AG09309 (cell line): ENCODE measurements at regions not wholly inside any gene's neighbourhood (a gene's known extent, or its start where the extent isn't known, plus 50 kb on each side); places are given as distances from the start of the nearest gene placed in this dataset.

Experiments used
- DNase-seq: peaks from one replicate; pipeline ENCODE4 v3.0.0-alpha.2; 2010; ENCODE audit warnings: low read depth
- H3K4me3 ChIP-seq: 2 replicates; pipeline ENCODE4 v1.5.1; 2011; ENCODE audit warnings: mild to moderate bottlenecking, low read depth, low read length, moderate library complexity; ENCODE audit not compliant: control insufficient read depth
- TF ChIP-seq, protein P1 (sequence below): IDR thresholded peaks from 2 replicates; pipeline ENCODE4 v1.5.1; 2011; ENCODE audit warnings: mild to moderate bottlenecking, low read depth, low read length, inconsistent platforms; ENCODE audit not compliant: insufficient read depth, control insufficient read depth; ENCODE audit errors: missing control alignments

DNA sequence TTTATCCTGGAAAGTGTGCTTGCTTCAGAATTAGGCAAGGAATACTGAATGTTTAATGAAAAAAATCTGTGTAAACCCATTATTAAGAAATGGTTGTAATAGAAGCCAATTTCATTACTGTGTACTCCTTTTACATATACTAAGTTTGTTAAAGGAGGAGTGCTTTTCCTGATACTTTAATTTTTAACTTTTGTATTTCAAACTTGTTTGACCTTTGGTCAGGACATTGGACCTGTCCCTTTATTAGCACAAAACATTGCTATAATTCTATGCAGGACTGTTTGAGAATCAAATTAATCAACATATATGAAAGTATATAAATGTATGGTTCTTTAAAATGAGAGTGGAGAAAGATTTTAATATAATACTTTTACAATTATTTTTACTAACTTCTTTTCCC is 659.6 kb downstream of the TMTC2 start:
- H3K4me3 ChIP-seq, result no peak overlapping the region
- TF ChIP-seq, protein P1, sequence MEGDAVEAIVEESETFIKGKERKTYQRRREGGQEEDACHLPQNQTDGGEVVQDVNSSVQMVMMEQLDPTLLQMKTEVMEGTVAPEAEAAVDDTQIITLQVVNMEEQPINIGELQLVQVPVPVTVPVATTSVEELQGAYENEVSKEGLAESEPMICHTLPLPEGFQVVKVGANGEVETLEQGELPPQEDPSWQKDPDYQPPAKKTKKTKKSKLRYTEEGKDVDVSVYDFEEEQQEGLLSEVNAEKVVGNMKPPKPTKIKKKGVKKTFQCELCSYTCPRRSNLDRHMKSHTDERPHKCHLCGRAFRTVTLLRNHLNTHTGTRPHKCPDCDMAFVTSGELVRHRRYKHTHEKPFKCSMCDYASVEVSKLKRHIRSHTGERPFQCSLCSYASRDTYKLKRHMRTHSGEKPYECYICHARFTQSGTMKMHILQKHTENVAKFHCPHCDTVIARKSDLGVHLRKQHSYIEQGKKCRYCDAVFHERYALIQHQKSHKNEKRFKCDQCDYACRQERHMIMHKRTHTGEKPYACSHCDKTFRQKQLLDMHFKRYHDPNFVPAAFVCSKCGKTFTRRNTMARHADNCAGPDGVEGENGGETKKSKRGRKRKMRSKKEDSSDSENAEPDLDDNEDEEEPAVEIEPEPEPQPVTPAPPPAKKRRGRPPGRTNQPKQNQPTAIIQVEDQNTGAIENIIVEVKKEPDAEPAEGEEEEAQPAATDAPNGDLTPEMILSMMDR, result no peak
- no peak for DNase-seq

DNA sequence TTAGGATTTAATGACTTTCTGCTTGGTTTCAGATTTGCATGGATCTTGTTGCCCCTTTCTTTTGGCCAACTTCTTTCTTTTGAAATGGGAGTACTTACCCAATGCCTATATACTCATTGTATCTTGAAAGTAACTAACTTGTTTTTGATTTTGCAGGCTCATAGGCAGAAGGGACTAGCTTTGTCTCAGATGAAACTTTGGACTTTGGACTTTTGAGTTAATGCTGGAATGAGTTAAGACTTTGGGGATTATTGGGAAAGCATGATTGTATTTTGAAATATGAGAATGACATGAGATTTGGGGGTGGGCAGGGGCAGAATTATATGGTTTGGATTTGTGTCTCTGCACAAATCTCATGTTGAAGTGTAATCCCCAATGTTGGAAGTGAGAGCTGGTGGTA is 657.1 kb downstream of the TMTC2 start:
- H3K4me3 ChIP-seq, result no peak overlapping the region
- no peak for DNase-seq
- TF ChIP-seq, protein P1, result no peak

DNA sequence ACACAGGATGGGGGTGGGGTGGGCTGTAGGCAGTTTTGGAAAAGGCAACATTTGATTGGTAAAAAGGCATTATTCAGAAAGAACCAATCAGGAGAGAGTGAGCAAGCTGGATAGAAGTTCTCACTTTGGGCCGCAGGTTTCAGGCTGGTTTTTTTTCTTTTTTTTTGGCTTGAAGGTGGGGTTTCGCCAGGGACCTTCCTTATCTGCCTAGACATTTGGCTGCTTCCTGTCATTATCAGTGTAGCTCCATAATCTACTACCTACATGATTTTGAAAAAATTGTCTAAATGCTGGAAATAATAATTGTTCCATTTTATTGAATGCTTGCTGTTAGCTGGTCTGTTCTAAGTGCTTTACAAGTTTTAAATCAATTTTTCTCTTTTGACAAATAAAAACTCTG is 649.0 kb downstream of the TMTC2 start:
- TF ChIP-seq, protein P1, result no peak
- DNase-seq, result no peak
- H3K4me3 ChIP-seq, result no peak overlapping the region

DNA sequence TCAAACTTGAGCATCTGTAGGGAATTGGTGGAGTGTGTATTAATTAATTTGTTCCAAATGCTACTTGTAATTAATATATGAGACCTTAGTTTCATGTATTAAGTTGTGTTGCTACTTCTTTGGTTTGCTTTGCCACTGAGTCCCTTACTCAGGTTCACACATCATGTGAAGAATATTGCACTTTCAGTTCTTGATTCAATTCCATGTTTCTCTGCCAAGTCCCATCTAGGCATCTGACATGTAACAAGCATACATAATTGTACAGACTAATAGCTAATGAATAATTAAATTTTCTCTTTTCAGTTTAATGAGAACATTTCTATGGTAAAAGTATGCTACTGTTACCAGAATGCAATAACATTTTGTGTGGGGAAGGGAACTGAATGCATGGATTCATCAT is 640.0 kb downstream of the TMTC2 start:
- DNase-seq, result no peak
- TF ChIP-seq, protein P1, result no peak
- no peak overlapping the region for H3K4me3 ChIP-seq

DNA sequence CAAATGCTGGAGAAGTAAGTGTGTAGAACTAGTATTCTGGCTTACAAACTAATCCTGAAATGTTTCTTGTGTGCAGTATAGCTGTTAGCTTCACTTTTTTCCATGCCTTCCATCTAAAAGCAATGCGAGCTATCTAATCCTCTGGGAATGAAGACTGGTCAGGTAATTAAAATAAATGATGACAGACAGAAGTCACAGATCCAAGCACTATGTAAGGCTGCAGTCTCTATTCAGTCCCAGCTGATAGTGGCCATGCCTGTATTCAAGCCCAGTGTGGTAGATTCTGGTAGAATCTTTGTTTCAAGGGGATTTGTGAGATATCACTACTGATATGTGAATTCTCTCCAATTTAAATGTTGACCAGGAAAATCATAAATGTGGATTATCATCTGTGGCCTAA is 637.2 kb downstream of the TMTC2 start:
- DNase-seq, result no peak
- H3K4me3 ChIP-seq, result no peak overlapping the region
- TF ChIP-seq, protein P1, result no peak

DNA sequence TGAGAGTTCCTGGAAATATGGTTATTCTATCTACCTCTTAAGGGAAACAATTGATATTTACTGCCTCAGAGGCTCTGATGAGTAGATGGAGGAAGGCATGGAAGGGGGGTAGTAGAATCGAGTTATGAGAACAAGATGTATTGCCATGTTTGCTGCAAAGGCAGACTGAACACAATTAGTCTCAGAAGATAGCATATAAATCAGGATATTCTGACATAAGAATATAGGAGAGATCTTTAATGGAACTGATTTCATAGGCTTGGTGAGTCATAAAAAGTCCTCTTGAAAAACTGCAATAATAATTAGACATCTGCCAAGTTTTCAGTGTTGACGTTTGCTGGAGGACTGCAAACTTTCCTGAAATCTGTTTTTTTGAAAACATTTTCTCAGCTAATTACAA is 636.1 kb downstream of the TMTC2 start:
- TF ChIP-seq, protein P1, result no peak
- DNase-seq, result no peak
- no peak overlapping the region for H3K4me3 ChIP-seq

DNA sequence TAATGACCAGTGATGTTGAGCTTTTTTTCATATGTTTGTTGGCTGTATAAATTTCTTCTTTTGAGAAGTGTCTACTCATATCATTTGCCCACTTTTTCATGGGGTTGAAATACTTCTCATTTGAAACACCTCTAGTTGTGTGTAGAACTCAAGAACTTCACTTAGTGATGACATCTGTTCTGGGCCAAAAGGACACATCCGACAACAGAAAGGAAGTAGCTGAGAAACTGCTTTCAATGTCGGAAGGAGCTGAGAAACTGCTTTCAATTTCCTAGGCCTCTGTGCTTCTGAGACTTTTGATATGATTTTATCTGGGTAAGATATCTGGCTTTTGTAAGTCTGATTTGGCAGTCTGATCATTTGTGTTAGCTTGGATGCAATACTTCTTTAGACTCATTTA is 635.3 kb downstream of the TMTC2 start:
- no peak overlapping the region for H3K4me3 ChIP-seq
- DNase-seq, result no peak
- TF ChIP-seq, protein P1, result no peak
